SK-N-SH treated with all-trans-retinoic acid at 6 μM for 48 hours (cell line): ENCODE measurements at regions not wholly inside any gene's neighbourhood (a gene's known extent, or its start where the extent isn't known, plus 50 kb on each side); places are given as distances from the start of the nearest gene placed in this dataset.

ENCODE experiments used
- ATAC-seq: fragments of 200-7000 bp; cut with Tn5 transposase; 3 replicates; pipeline ENCODE4 v1.9.1; 2020; ENCODE audit warnings: mild to moderate bottlenecking, moderate library complexity
- BACH2 ChIP-seq: fragments of 250-450 bp; sonication (Bioruptor Pico); IDR thresholded peaks from 2 replicates; pipeline ENCODE4 v1.9.0; 2021; ENCODE audit warnings: mild to moderate bottlenecking, borderline replicate concordance
- CSRNP3 ChIP-seq: fragments of 250-450 bp; sonication (Bioruptor Pico); IDR thresholded peaks from 2 replicates; pipeline ENCODE4 v1.5.1; 2021; ENCODE audit warnings: mild to moderate bottlenecking, moderate library complexity
- ESRRG ChIP-seq: fragments of 250-450 bp; sonication (Bioruptor Pico); IDR thresholded peaks from 2 replicates; pipeline ENCODE4 v1.6.1; 2021; ENCODE audit warnings: mild to moderate bottlenecking
- GLIS3 ChIP-seq: fragments of 250-450 bp; sonication (Bioruptor Pico); IDR thresholded peaks from 2 replicates; pipeline ENCODE4 v1.5.0; 2020; ENCODE audit warnings: mild to moderate bottlenecking, moderate library complexity
- ISL1 ChIP-seq: fragments of 250-450 bp; sonication (Bioruptor Pico); IDR thresholded peaks from 2 replicates; pipeline ENCODE4 v2.1.2; 2022; ENCODE audit warnings: mild to moderate bottlenecking, moderate library complexity
- OSR1 ChIP-seq: fragments of 250-450 bp; sonication (Bioruptor Pico); IDR thresholded peaks from 2 replicates; pipeline ENCODE4 v1.8.0; 2022; ENCODE audit warnings: moderate library complexity, mild to moderate bottlenecking, inconsistent platforms
- PATZ1 ChIP-seq: fragments of 250-450 bp; sonication (Bioruptor Pico); IDR thresholded peaks from 2 replicates; pipeline ENCODE4 v1.8.0; 2020; ENCODE audit warnings: mild to moderate bottlenecking, moderate library complexity, borderline replicate concordance
- RARB ChIP-seq: fragments of 250-450 bp; sonication (Bioruptor Pico); IDR thresholded peaks from 2 replicates; pipeline ENCODE4 v1.8.0; 2021; ENCODE audit warnings: mild to moderate bottlenecking, moderate library complexity
- SNAI2 ChIP-seq: fragments of 250-450 bp; sonication (Bioruptor Pico); IDR thresholded peaks from 2 replicates; pipeline ENCODE4 v1.5.0; 2020; ENCODE audit warnings: mild to moderate bottlenecking, moderate library complexity
- TCF4 ChIP-seq: fragments of 250-450 bp; sonication (Bioruptor Pico); IDR thresholded peaks from 2 replicates; pipeline ENCODE4 v1.8.0; 2021; ENCODE audit warnings: mild to moderate bottlenecking, moderate library complexity, borderline replicate concordance
- TOX ChIP-seq: fragments of 250-450 bp; sonication (Bioruptor Pico); IDR thresholded peaks from 2 replicates; pipeline ENCODE4 v1.8.0; 2021; ENCODE audit warnings: mild to moderate bottlenecking, moderate library complexity, borderline replicate concordance
- ZFP3 ChIP-seq: fragments of 250-450 bp; sonication (Bioruptor Pico); IDR thresholded peaks from 2 replicates; pipeline ENCODE4 v1.5.0; 2020; ENCODE audit warnings: mild to moderate bottlenecking, moderate library complexity
- ZFP30 ChIP-seq: fragments of 450-650 bp; formaldehyde crosslinking; IDR thresholded peaks from 2 replicates; pipeline ENCODE4 v1.5.0; 2022; ENCODE audit warnings: mild to moderate bottlenecking, moderate library complexity
- ZNF565 ChIP-seq: fragments of 450-650 bp; formaldehyde crosslinking; conservative IDR thresholded peaks from 2 replicates; pipeline ENCODE4 v1.5.0; 2020; ENCODE audit warnings: low read depth, mild to moderate bottlenecking, moderate library complexity
- ZNF70 ChIP-seq: fragments of 450-650 bp; formaldehyde crosslinking; IDR thresholded peaks from 2 replicates; pipeline ENCODE4 v1.5.0; 2020; ENCODE audit warnings: mild to moderate bottlenecking, moderate library complexity
- TF ChIP-seq, protein P1 (sequence below): fragments of 250-450 bp; sonication (Bioruptor Pico); IDR thresholded peaks from 2 replicates; pipeline ENCODE4 v1.8.0; 2021; ENCODE audit warnings: low read depth, mild to moderate bottlenecking, moderate library complexity, borderline replicate concordance
- TF ChIP-seq, protein P2 (sequence below): fragments of 250-450 bp; sonication (Bioruptor Pico); IDR thresholded peaks from 2 replicates; pipeline ENCODE4 v1.5.1; 2020; ENCODE audit warnings: low read depth, mild to moderate bottlenecking, moderate library complexity

DNA sequence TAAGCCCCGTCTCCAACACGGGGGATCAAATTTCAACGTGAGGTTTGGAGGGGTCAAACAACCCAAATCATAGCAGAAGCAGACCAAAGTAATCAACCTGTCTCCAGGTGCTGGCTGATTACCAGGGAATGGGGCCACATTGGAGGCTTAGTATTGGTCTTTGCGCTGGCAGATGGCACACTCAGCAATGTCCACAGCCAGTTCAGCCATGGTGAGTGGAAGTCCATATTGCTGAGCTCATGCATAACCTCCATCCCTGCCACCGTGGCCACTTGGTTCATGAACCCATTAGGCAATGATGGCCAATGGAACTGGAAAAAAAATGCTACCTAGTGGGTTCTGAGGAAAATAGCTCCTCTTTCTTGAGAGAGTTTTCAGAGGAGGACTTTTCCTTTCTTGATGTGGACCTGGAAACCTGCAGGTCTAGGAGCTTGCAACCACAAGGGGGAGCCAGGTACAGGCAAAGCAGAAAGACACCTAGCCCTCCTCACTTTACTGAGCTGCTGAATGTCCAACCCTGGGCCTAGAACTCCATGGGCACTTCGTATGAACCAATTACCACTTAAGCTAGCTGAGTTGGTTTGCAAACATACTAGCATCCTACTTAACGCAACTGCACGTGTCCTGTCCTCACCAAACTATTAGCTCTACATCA, 128.0 kb upstream of the GYPC start:
- ATAC-seq, result no peak
- no peak for TF ChIP-seq RARB (CRISPR knock-in tag)
- no peak for TF ChIP-seq ZNF70 (CRISPR knock-in tag)
- no peak for TF ChIP-seq PATZ1 (CRISPR knock-in tag)
- no peak for TF ChIP-seq TCF4 (CRISPR knock-in tag)
- no peak for TF ChIP-seq BACH2 (CRISPR knock-in tag)

DNA sequence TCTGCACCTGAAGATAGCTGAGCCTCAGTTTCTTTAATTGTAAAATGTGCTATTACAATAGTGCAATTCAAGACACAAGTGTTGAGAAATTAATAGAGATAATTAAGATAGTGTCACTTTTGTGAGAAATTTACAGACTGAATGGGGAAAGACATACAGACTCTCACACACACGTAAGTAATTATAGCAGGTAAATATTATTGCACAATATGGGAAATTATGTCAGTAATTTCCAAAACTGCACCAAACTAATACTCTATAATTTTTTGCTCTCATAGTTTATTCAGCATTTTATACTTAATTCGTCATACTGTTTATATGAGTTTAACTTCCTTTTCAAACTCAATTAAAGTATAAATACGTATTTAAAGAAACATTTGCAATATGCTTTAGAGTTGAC, 124.9 kb upstream of the GYPC start:
- no peak for ATAC-seq
- no peak for TF ChIP-seq GLIS3 (CRISPR knock-in tag)

DNA sequence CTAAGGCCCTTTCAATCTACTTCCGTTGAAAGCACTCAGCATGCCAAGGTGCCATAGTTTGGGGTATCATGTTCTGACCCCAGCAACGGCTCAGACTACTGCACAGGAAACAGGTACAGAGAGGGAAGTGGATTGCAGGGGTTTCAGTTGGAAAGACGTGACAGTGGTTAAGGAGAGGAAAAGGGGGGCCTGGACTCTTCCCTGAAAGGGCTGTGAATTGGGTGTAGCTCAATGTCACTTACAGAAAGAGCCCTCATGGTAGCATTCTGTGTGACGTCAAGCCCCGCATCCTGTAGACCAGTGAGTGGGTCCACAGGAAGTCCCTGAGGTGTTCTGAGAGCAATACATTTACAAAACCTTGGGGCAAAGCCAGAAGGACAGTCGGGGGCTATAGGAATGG, 121.5 kb upstream of the GYPC start:
- TF ChIP-seq ZFP3 (CRISPR knock-in tag), result no peak
- TF ChIP-seq ISL1 (CRISPR knock-in tag), result no peak
- no peak for TF ChIP-seq TOX
- TF ChIP-seq, protein P1, sequence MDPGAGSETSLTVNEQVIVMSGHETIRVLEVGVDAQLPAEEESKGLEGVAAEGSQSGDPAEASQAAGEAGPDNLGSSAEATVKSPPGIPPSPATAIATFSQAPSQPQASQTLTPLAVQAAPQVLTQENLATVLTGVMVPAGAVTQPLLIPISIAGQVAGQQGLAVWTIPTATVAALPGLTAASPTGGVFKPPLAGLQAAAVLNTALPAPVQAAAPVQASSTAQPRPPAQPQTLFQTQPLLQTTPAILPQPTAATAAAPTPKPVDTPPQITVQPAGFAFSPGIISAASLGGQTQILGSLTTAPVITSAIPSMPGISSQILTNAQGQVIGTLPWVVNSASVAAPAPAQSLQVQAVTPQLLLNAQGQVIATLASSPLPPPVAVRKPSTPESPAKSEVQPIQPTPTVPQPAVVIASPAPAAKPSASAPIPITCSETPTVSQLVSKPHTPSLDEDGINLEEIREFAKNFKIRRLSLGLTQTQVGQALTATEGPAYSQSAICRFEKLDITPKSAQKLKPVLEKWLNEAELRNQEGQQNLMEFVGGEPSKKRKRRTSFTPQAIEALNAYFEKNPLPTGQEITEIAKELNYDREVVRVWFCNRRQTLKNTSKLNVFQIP (CRISPR knock-in tag), result no peak
- TF ChIP-seq PATZ1 (CRISPR knock-in tag), result no peak
- no peak for TF ChIP-seq OSR1 (CRISPR knock-in tag)
- no peak for TF ChIP-seq SNAI2 (CRISPR knock-in tag)
- no peak for TF ChIP-seq CSRNP3 (CRISPR knock-in tag)
- no peak for TF ChIP-seq GLIS3 (CRISPR knock-in tag)
- no peak for TF ChIP-seq BACH2 (CRISPR knock-in tag)
- TF ChIP-seq, protein P2, sequence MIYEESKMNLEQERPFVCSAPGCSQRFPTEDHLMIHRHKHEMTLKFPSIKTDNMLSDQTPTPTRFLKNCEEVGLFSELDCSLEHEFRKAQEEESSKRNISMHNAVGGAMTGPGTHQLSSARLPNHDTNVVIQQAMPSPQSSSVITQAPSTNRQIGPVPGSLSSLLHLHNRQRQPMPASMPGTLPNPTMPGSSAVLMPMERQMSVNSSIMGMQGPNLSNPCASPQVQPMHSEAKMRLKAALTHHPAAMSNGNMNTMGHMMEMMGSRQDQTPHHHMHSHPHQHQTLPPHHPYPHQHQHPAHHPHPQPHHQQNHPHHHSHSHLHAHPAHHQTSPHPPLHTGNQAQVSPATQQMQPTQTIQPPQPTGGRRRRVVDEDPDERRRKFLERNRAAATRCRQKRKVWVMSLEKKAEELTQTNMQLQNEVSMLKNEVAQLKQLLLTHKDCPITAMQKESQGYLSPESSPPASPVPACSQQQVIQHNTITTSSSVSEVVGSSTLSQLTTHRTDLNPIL, result no peak

GRCh38 chr2:126535408-126535807, 120.5 kb upstream of the GYPC start:
- ATAC-seq, result no peak
- no peak for TF ChIP-seq ZFP3 (CRISPR knock-in tag)
- TF ChIP-seq, protein P2, result no peak
- TF ChIP-seq ZNF565 (CRISPR knock-in tag), result no peak
- TF ChIP-seq ISL1 (CRISPR knock-in tag), result no peak
- TF ChIP-seq RARB (CRISPR knock-in tag), result no peak
- no peak for TF ChIP-seq PATZ1 (CRISPR knock-in tag)
- no peak for TF ChIP-seq SNAI2 (CRISPR knock-in tag)
- TF ChIP-seq GLIS3 (CRISPR knock-in tag), result no peak
- TF ChIP-seq ZFP30 (CRISPR knock-in tag), result no peak
- TF ChIP-seq ESRRG (CRISPR knock-in tag), result no peak
- TF ChIP-seq, all 23 proteins: peak for 0

More for the DNA sequence above, 121.5 kb upstream of the GYPC start:
- ATAC-seq, result no peak
